ENCODE measurements at regions not wholly inside any gene's neighbourhood (a gene's known extent, or its start where the extent isn't known, plus 50 kb on each side); places are given as distances from the start of the nearest gene placed in this dataset.

GRCh38 chr4:66035701-66036100 lies 365.4 kb upstream of the EPHA5 start:
- no peaks in the 10 kb centered on the region for H3K4me1 ChIP-seq (ENCODE audit: insufficient read depth, low read length)
- no peaks in the 10 kb centered on the region for H3K27me3 Mint-ChIP-seq (ENCODE audit: low read depth, unreplicated experiment)
- no peak overlapping the region for H3K4me3 Mint-ChIP-seq (ENCODE audit: unreplicated experiment)
- no peaks in the 10 kb centered on the region for H3K9me3 Mint-ChIP-seq (ENCODE audit: unreplicated experiment)
- H3K27ac Mint-ChIP-seq (ENCODE audit: unreplicated experiment): no peak overlapping the region
- no peak overlapping the region for H3K27ac ChIP-seq (ENCODE audit: low read depth, low read length)
- no peak overlapping the region for H2AFZ ChIP-seq (ENCODE audit: low read depth, low read length)
- no peaks in the 10 kb centered on the region for H3K36me3 Mint-ChIP-seq (ENCODE audit: low read depth, unreplicated experiment)
- H3K27me3 ChIP-seq (ENCODE audit: insufficient read depth, low read length): no peaks in the 10 kb centered on the region
- no peaks in the 10 kb centered on the region for H3K9me3 ChIP-seq (ENCODE audit: insufficient read depth, low read depth, low read length)
- no peak overlapping the region for H3K4me2 ChIP-seq (ENCODE audit: low read length)
- no peak for DNase-seq (ENCODE audit: low read depth)
- no peak overlapping the region for H3K9ac ChIP-seq (ENCODE audit: low read length)
- TF ChIP-seq, protein P1, sequence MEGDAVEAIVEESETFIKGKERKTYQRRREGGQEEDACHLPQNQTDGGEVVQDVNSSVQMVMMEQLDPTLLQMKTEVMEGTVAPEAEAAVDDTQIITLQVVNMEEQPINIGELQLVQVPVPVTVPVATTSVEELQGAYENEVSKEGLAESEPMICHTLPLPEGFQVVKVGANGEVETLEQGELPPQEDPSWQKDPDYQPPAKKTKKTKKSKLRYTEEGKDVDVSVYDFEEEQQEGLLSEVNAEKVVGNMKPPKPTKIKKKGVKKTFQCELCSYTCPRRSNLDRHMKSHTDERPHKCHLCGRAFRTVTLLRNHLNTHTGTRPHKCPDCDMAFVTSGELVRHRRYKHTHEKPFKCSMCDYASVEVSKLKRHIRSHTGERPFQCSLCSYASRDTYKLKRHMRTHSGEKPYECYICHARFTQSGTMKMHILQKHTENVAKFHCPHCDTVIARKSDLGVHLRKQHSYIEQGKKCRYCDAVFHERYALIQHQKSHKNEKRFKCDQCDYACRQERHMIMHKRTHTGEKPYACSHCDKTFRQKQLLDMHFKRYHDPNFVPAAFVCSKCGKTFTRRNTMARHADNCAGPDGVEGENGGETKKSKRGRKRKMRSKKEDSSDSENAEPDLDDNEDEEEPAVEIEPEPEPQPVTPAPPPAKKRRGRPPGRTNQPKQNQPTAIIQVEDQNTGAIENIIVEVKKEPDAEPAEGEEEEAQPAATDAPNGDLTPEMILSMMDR (IDR thresholded peaks at IDR 0.05; ENCODE audit: insufficient read depth, low read depth, low read length): no peak
- TF ChIP-seq EZH2 (IDR thresholded peaks at IDR 0.05; ENCODE audit: insufficient read depth, low read length): no peak
- H3K79me2 ChIP-seq (ENCODE audit: insufficient read depth, low read length): no peaks in the 10 kb centered on the region
- H3K36me3 ChIP-seq (ENCODE audit: insufficient read depth, low read length): no peaks in the 10 kb centered on the region
- H3K4me1 Mint-ChIP-seq (ENCODE audit: low read depth, unreplicated experiment): no peaks in the 10 kb centered on the region
- H4K20me1 ChIP-seq (ENCODE audit: insufficient read depth, low read length): no peaks in the 10 kb centered on the region
- FAIRE-seq: no peak
- no peak overlapping the region for H3K4me3 ChIP-seq (ENCODE audit: insufficient read depth, low read depth, low read length)

GRCh38 chr4:66034671-66035070 lies 364.4 kb upstream of the EPHA5 start:
- no peaks in the 10 kb centered on the region for H3K9me3 Mint-ChIP-seq (ENCODE audit: unreplicated experiment)
- Histone ChIP-seq H3K27ac (ENCODE audit: low read depth, low read length) (no peak overlapping the region), H3K36me3 (ENCODE audit: insufficient read depth, low read length) (no peaks in the 10 kb centered on the region), H3K4me3 (ENCODE audit: insufficient read depth, low read depth, low read length) (no peak overlapping the region), H3K4me1 (ENCODE audit: insufficient read depth, low read length) (no peaks in the 10 kb centered on the region), H2AFZ (ENCODE audit: low read depth, low read length) (no peak overlapping the region), H3K4me2 (ENCODE audit: low read length) (no peak overlapping the region), H3K9me3 (ENCODE audit: insufficient read depth, low read depth, low read length) (no peaks in the 10 kb centered on the region), H3K27me3 (ENCODE audit: insufficient read depth, low read length) (no peaks in the 10 kb centered on the region), H4K20me1 (ENCODE audit: insufficient read depth, low read length) (no peaks in the 10 kb centered on the region), H3K9ac (ENCODE audit: low read length) (no peak overlapping the region), H3K79me2 (ENCODE audit: insufficient read depth, low read length) (no peaks in the 10 kb centered on the region)
- no peak overlapping the region for H3K27ac Mint-ChIP-seq (ENCODE audit: unreplicated experiment)
- no peaks in the 10 kb centered on the region for H3K36me3 Mint-ChIP-seq (ENCODE audit: low read depth, unreplicated experiment)
- H3K4me3 Mint-ChIP-seq (ENCODE audit: unreplicated experiment): no peak overlapping the region
- FAIRE-seq: no peak
- DNase-seq (ENCODE audit: low read depth): no peak
- no peaks in the 10 kb centered on the region for H3K4me1 Mint-ChIP-seq (ENCODE audit: low read depth, unreplicated experiment)
- H3K27me3 Mint-ChIP-seq (ENCODE audit: low read depth, unreplicated experiment): no peaks in the 10 kb centered on the region
- TF ChIP-seq, protein P1 (IDR thresholded peaks at IDR 0.05; ENCODE audit: insufficient read depth, low read depth, low read length): no peak
- no peak for TF ChIP-seq EZH2 (IDR thresholded peaks at IDR 0.05; ENCODE audit: insufficient read depth, low read length)

- Histone ChIP-seq H3K9me3 (ENCODE audit: insufficient read depth, low read depth, low read length) (no peaks in the 10 kb centered on the region), H3K4me2 (ENCODE audit: low read length) (no peak overlapping the region), H3K4me1 (ENCODE audit: insufficient read depth, low read length) (no peaks in the 10 kb centered on the region), H3K27me3 (ENCODE audit: insufficient read depth, low read length) (no peaks in the 10 kb centered on the region), H2AFZ (ENCODE audit: low read depth, low read length) (no peak overlapping the region), H3K36me3 (ENCODE audit: insufficient read depth, low read length) (no peaks in the 10 kb centered on the region), H3K79me2 (ENCODE audit: insufficient read depth, low read length) (no peaks in the 10 kb centered on the region), H4K20me1 (ENCODE audit: insufficient read depth, low read length) (no peaks in the 10 kb centered on the region), H3K4me3 (ENCODE audit: insufficient read depth, low read depth, low read length) (no peak overlapping the region), H3K9ac (ENCODE audit: low read length) (no peak overlapping the region), H3K27ac (ENCODE audit: low read depth, low read length) (no peak overlapping the region)
- TF ChIP-seq EZH2 (IDR thresholded peaks at IDR 0.05; ENCODE audit: insufficient read depth, low read length): no peak
- TF ChIP-seq, protein P1 (IDR thresholded peaks at IDR 0.05; ENCODE audit: insufficient read depth, low read depth, low read length): no peak
- Mint-ChIP-seq H3K4me3 (ENCODE audit: unreplicated experiment) (no peak overlapping the region), H3K9me3 (ENCODE audit: unreplicated experiment) (no peaks in the 10 kb centered on the region), H3K27ac (ENCODE audit: unreplicated experiment) (no peak overlapping the region), H3K4me1 (ENCODE audit: low read depth, unreplicated experiment) (no peaks in the 10 kb centered on the region), H3K27me3 (ENCODE audit: low read depth, unreplicated experiment) (no peaks in the 10 kb centered on the region), H3K36me3 (ENCODE audit: low read depth, unreplicated experiment) (no peaks in the 10 kb centered on the region)
- DNase-seq (ENCODE audit: low read depth) (no peak), FAIRE-seq (no peak)
Measured at GRCh38 chr4:66034262-66034661, 364.0 kb upstream of the EPHA5 start.

Measured in astrocyte (in vitro differentiated cells and primary cell).